Endothelial cell of umbilical vein (primary cell): ENCODE measurements at regions not wholly inside any gene's neighbourhood (a gene's known extent, or its start where the extent isn't known, plus 50 kb on each side); places are given as distances from the start of the nearest gene placed in this dataset.

ENCODE experiments used
- BruUV-seq: library from RNA; stranded (reverse); fragments of 400-500 nt; replicated peaks from 2 replicates; lab custom pipeline; 2021; lab: Mats Ljungman, UMichigan
- CTCF ChIA-PET: fragments of 300-600, 350-600 bp; sonication (Branson Sonifier 250); formaldehyde crosslinking; loops from one replicate; lab custom pipeline; 2021; ENCODE audit warnings: antibody characterized with exemption, inconsistent platforms; lab: Charles Lee
- POLR2A ChIA-PET: fragments of 300-600, 350-600 bp; sonication (Branson Sonifier 250); formaldehyde crosslinking; loops from one replicate; lab custom pipeline; 2021; ENCODE audit warnings: antibody characterized with exemption, inconsistent platforms; lab: Charles Lee
- DNase-seq: peaks from one replicate; pipeline ENCODE4 v3.0.0-alpha.2; 2011; ENCODE audit warnings: low read depth, low spot score
- FAIRE-seq: peaks from 2 replicates; lab custom pipeline; 2011; peaks lifted over from hg19 to GRCh38; lab: Jason Lieb, UNC
- H2AFZ ChIP-seq: 2 replicates; pipeline ENCODE4 v1.6.0; 2012; ENCODE audit warnings: low read depth, low read length, control low read depth, inconsistent platforms
- H3K27ac ChIP-seq: 2 replicates; pipeline ENCODE4 v1.5.1; 2011; ENCODE audit warnings: low read depth, mild to moderate bottlenecking, control low read depth, low read length, moderate library complexity; ENCODE audit not compliant: insufficient read depth
- H3K27me3 ChIP-seq, 2 experiments: 2 replicates each; pipeline versions ENCODE4 v1.6.0 to v1.6.1; 2011; ENCODE audit warnings: low read length in 2 of 2, mixed read lengths in 1 of 2; ENCODE audit not compliant: control insufficient read depth in 2 of 2, insufficient read depth in 2 of 2
- H3K36me3 ChIP-seq, 2 experiments: 2 replicates in 1 of 2; 3 replicates in 1 of 2; pipeline ENCODE4 v1.5.1; 2011; ENCODE audit warnings: low read length in 2 of 2, mild to moderate bottlenecking in 1 of 2, moderate library complexity in 1 of 2; ENCODE audit not compliant: control insufficient read depth in 2 of 2, insufficient read depth in 2 of 2; ENCODE audit errors: extremely low read depth in 1 of 2
- H3K4me1 ChIP-seq: 3 replicates; pipeline ENCODE4 v1.5.1; 2011; ENCODE audit warnings: mild to moderate bottlenecking, low read length; ENCODE audit not compliant: control insufficient read depth, insufficient read depth; ENCODE audit errors: extremely low read depth
- H3K4me2 ChIP-seq: 2 replicates; pipeline ENCODE4 v1.6.1; 2011; ENCODE audit warnings: low read length, control low read depth, mixed read lengths; ENCODE audit not compliant: insufficient read depth
- H3K4me3 ChIP-seq, 3 experiments: fragments of 200-600 bp in 1 of 3; sonication (generic), shearing (Covaris generic) in 1 of 3; replicated peaks in 1 of 3; 2 replicates each; pipeline ENCODE4 v1.5.1; 2011 to 2016; ENCODE audit warnings: control low read depth in 3 of 3, low read length in 3 of 3, mild to moderate bottlenecking in 2 of 3, inconsistent platforms in 1 of 3, low read depth in 1 of 3, moderate library complexity in 1 of 3; ENCODE audit not compliant: insufficient read depth in 1 of 3
- H3K79me2 ChIP-seq: 2 replicates; pipeline ENCODE4 v1.6.0; 2012; ENCODE audit warnings: low read length, inconsistent platforms; ENCODE audit not compliant: control insufficient read depth, insufficient read depth
- H3K9ac ChIP-seq: replicated peaks from 2 replicates; pipeline ENCODE3; 2011; ENCODE audit warnings: low read length, control low read depth; ENCODE audit not compliant: insufficient read depth; ENCODE audit errors: extremely low read depth
- H3K9me1 ChIP-seq: replicated peaks from 3 replicates; pipeline ENCODE4 v1.6.0; 2011; ENCODE audit warnings: mild to moderate bottlenecking, low read length; ENCODE audit not compliant: control insufficient read depth, insufficient read depth; ENCODE audit errors: extremely low read depth
- H3K9me3 ChIP-seq: replicated peaks from 2 replicates; pipeline ENCODE4 v1.5.1; 2012; ENCODE audit warnings: low read length, inconsistent platforms; ENCODE audit not compliant: control insufficient read depth, insufficient read depth
- H4K20me1 ChIP-seq: replicated peaks from 2 replicates; pipeline ENCODE3; 2011; ENCODE audit warnings: mild to moderate bottlenecking, low read length; ENCODE audit not compliant: control insufficient read depth, insufficient read depth; ENCODE audit errors: extremely low read depth
- EZH2 ChIP-seq: IDR thresholded peaks from 2 replicates; pipeline ENCODE4 v1.6.1; 2012; ENCODE audit warnings: borderline replicate concordance, low read depth, mild to moderate bottlenecking, moderate library complexity, low read length, inconsistent platforms; ENCODE audit not compliant: severe bottlenecking
- FOS ChIP-seq: IDR thresholded peaks from 2 replicates; pipeline ENCODE4 v1.6.1; 2011; ENCODE audit warnings: mild to moderate bottlenecking, low read length, moderate library complexity, borderline replicate concordance; ENCODE audit not compliant: insufficient read depth
- GATA2 ChIP-seq: IDR thresholded peaks from 2 replicates; pipeline ENCODE4 v1.7.0; 2011; ENCODE audit warnings: low read depth, mild to moderate bottlenecking, moderate library complexity, mixed read lengths, low read length; ENCODE audit not compliant: insufficient read length, insufficient read depth
- JUN ChIP-seq: IDR thresholded peaks from 2 replicates; pipeline ENCODE4 v1.6.1; 2011; ENCODE audit warnings: borderline replicate concordance, low read depth; ENCODE audit not compliant: insufficient read length, insufficient read depth
- MAX ChIP-seq: IDR thresholded peaks from 2 replicates; pipeline ENCODE4 v1.6.1; 2011; ENCODE audit not compliant: insufficient read depth, insufficient read length
- MYC ChIP-seq: IDR thresholded peaks from one replicate; pipeline ENCODE4 v1.6.1; 2011; ENCODE audit warnings: mild to moderate bottlenecking, low read depth, low read length
- POLR2A ChIP-seq: IDR thresholded peaks from 2 replicates; pipeline ENCODE4 v1.6.1; 2012; ENCODE audit warnings: low read depth, mild to moderate bottlenecking, control low read depth, low read length
- POLR2AphosphoS5 ChIP-seq: IDR thresholded peaks from 2 replicates; pipeline ENCODE4 v1.6.1; 2012; ENCODE audit warnings: low read depth, mild to moderate bottlenecking, control low read depth, low read length, moderate library complexity; ENCODE audit not compliant: insufficient read depth
- dilution Hi-C: fragments of 300-500 bp; cut with MboI; formaldehyde crosslinking; loops from one replicate; pipeline ENCODE4 v1.15.0; 2019; ENCODE audit warnings: low sequenced_read_pairs; ENCODE audit not compliant: extremely low pct_ligation_motif_present
- intact Hi-C: fragments of 100-400 bp; cut with micrococcal nuclease; formaldehyde crosslinking; loops from one replicate; pipeline ENCODE4 v1.10.0; 2022
- TF ChIP-seq, protein P1 (sequence below), 2 donors: IDR thresholded peaks; 1 replicate in 1 of 2; 2 replicates in 1 of 2; pipeline ENCODE4 v1.5.1; 2011; ENCODE audit warnings: low read length in 2 of 2, mild to moderate bottlenecking in 2 of 2, moderate library complexity in 2 of 2, control low read depth in 1 of 2, inconsistent platforms in 1 of 2, low read depth in 1 of 2; ENCODE audit not compliant: insufficient read depth in 1 of 2; ENCODE audit errors: extremely low read depth in 1 of 2

DNA sequence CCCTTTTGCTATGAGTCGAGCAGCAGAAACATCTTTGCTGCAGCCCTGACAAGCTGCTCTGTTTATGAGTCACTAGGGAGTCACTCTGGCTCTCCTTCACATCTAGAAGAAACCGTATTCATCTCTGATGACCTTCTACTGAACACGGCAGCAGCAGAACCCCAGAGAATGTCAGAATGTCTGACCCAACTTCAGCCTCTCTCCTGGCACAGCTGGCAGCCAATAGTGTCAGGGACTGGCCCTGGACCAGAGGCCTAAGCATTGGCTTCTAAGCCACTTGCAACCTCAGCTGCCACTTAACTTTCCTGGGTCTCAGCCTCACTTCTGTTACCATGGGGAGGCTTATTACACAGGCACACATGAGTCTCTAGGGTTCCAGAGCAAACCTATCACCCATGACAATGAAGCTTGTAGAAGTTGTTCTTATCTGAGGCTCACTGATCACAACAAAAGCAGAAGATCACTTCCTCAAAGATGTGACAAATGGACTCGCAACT lies 184.1 kb upstream of the TLE3 start:
- H3K4me2 ChIP-seq: no peak overlapping the region
- TF ChIP-seq POLR2A: no peak
- no peak for TF ChIP-seq GATA2
- TF ChIP-seq MAX: no peak
- BruUV-seq: no TSS peak

DNA sequence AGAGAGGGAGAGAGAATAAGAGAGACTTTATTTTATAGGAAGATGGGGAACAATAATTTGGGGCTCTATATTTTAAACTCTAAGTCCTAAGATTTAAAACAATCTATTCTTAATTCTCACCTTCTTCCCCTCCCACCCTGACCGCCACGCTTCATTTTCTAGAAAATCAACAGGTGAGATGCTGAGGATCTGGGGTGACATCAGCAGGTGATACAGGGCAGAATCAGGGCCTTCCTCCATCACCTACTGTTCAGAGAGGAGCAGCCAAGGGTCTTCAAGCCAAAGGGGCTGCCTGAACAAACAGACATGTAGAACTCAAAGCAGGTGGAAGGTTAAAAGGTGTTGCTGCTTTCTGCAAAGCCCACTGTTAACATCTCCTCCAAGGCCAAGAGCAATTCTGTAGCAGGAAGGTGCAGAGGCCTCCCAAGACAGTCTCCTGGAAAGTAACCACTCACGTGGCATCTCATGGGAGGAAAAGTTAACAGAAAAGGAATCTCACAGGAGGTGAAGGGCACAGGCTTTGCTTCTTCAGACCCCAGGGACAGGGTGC lies 183.6 kb upstream of the TLE3 start:
- H3K9me3 ChIP-seq: no peaks in the 10 kb centered on the region
- no peak overlapping the region for H3K4me3 ChIP-seq
- no peak overlapping the region for H3K9ac ChIP-seq
- BruUV-seq: no TSS peak
- no peaks in the 10 kb centered on the region for H3K36me3 ChIP-seq
- no peak overlapping the region for H3K27ac ChIP-seq
- no peak for FAIRE-seq
- CTCF ChIA-PET: no interaction called here
- no peak overlapping the region for H3K4me2 ChIP-seq
- intact Hi-C loops: no loop called here
- no peaks in the 10 kb centered on the region for H3K27me3 ChIP-seq
- no peaks in the 10 kb centered on the region for H3K9me1 ChIP-seq
- dilution Hi-C loops: no loop called here
- no peak for DNase-seq
- TF ChIP-seq, protein P1, sequence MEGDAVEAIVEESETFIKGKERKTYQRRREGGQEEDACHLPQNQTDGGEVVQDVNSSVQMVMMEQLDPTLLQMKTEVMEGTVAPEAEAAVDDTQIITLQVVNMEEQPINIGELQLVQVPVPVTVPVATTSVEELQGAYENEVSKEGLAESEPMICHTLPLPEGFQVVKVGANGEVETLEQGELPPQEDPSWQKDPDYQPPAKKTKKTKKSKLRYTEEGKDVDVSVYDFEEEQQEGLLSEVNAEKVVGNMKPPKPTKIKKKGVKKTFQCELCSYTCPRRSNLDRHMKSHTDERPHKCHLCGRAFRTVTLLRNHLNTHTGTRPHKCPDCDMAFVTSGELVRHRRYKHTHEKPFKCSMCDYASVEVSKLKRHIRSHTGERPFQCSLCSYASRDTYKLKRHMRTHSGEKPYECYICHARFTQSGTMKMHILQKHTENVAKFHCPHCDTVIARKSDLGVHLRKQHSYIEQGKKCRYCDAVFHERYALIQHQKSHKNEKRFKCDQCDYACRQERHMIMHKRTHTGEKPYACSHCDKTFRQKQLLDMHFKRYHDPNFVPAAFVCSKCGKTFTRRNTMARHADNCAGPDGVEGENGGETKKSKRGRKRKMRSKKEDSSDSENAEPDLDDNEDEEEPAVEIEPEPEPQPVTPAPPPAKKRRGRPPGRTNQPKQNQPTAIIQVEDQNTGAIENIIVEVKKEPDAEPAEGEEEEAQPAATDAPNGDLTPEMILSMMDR (IDR thresholded peaks at IDR 0.05; ENCODE audit: extremely low read depth in 1 of 2, insufficient read depth in 1 of 2, low read depth in 1 of 2, low read length in 2 of 2): no peak
- TF ChIP-seq JUN (no peak), EZH2 (no peak), GATA2 (no peak), POLR2A (no peak), FOS (no peak), MAX (no peak), MYC (no peak), POLR2AphosphoS5 (no peak)
- H3K4me1 ChIP-seq: no peaks in the 10 kb centered on the region
- H2AFZ ChIP-seq: no peak overlapping the region
- POLR2A ChIA-PET: no interaction called here
- H4K20me1 ChIP-seq: no peaks in the 10 kb centered on the region
- no peaks in the 10 kb centered on the region for H3K79me2 ChIP-seq

More for the DNA sequence above, 184.1 kb upstream of the TLE3 start:
- no peak for FAIRE-seq
- Histone ChIP-seq H3K4me1 (no peaks in the 10 kb centered on the region), H2AFZ (no peak overlapping the region), H3K9me1 (no peaks in the 10 kb centered on the region), H3K36me3 (no peaks in the 10 kb centered on the region), H3K9me3 (no peaks in the 10 kb centered on the region), H3K79me2 (no peaks in the 10 kb centered on the region), H4K20me1 (no peaks in the 10 kb centered on the region), H3K27ac (no peak overlapping the region), H3K27me3 (no peaks in the 10 kb centered on the region), H3K4me3 (no peak overlapping the region), H3K9ac (no peak overlapping the region)
- DNase-seq: no peak
- intact Hi-C loops (no loop called here), dilution Hi-C loops (no loop called here)
- ChIA-PET POLR2A (no interaction called here), CTCF (no interaction called here)
